ENCODE measurements at regions not wholly inside any gene's neighbourhood (a gene's known extent, or its start where the extent isn't known, plus 50 kb on each side); places are given as distances from the start of the nearest gene placed in this dataset.

- TF ChIP-seq CTCF (IDR thresholded peaks at IDR 0.05) (peak in 5 of 7 experiments; percentile 19 to 42 (median 35)), POLR2A (IDR thresholded peaks at IDR 0.05) (no peak)
Measured at GRCh38 chr7:25820432-25821040, 331.5 kb upstream of the NFE2L3 start.
